C4-2B (cell line): ENCODE measurements at regions not wholly inside any gene's neighbourhood (a gene's known extent, or its start where the extent isn't known, plus 50 kb on each side); places are given as distances from the start of the nearest gene placed in this dataset.
"Not testable (repeated sequence)": the region's sequence is repeated elsewhere in the genome, so short reads cannot be mapped to it uniquely, and the experiment has no call there.

Experiments used
- H3K27ac ChIP-seq: fragments of 450-650 bp; 2 replicates; pipeline ENCODE4 v1.5.1; 2017
- CTCF ChIP-seq: fragments of 450-650 bp; conservative IDR thresholded peaks from 2 replicates; pipeline ENCODE4 v1.5.1; 2017; ENCODE audit warnings: mild to moderate bottlenecking
- ZFX ChIP-seq: fragments of 450-650 bp; IDR thresholded peaks from 2 replicates; pipeline ENCODE4 v1.6.1; 2017

- H3K27ac ChIP-seq, result no peak overlapping the region
- TF ChIP-seq CTCF, result no peak
- no peak for TF ChIP-seq ZFX
Measured at GRCh38 chr13:94851576-94851975, 139.2 kb upstream of the SOX21 start.

GRCh38 chr13:94849254-94849653 is 136.9 kb upstream of the SOX21 start:
- TF ChIP-seq ZFX (no peak), CTCF (no peak)
- H3K27ac ChIP-seq, result no peak overlapping the region

- no peak for TF ChIP-seq CTCF
- no peak for TF ChIP-seq ZFX
- H3K27ac ChIP-seq, result no peak overlapping the region
Measured at GRCh38 chr13:94842901-94843300, 130.6 kb upstream of the SOX21 start.

GRCh38 chr13:94837056-94837455 is 124.7 kb upstream of the SOX21 start:
- H3K27ac ChIP-seq, result not testable (repeated sequence)

- H3K27ac ChIP-seq, result no peak overlapping the region
Measured at GRCh38 chr13:94829837-94830365, 117.6 kb upstream of the SOX21 start.

GRCh38 chr13:94829185-94829836 is 117.0 kb upstream of the SOX21 start:
- no peak for TF ChIP-seq ZFX
- TF ChIP-seq CTCF, result no peak
- no peak overlapping the region for H3K27ac ChIP-seq

More at GRCh38 chr13:94829837-94830365, 117.6 kb upstream of the SOX21 start:
- TF ChIP-seq ZFX, result no peak
- no peak for TF ChIP-seq CTCF

GRCh38 chr13:94827566-94827965 is 115.2 kb upstream of the SOX21 start:
- no peak for TF ChIP-seq ZFX
- TF ChIP-seq CTCF, result no peak
- no peak overlapping the region for H3K27ac ChIP-seq

GRCh38 chr13:94825507-94825906 is 113.2 kb upstream of the SOX21 start:
- H3K27ac ChIP-seq, result no peak overlapping the region
- no peak for TF ChIP-seq ZFX
- no peak for TF ChIP-seq CTCF
